ENCODE measurements at regions not wholly inside any gene's neighbourhood (a gene's known extent, or its start where the extent isn't known, plus 50 kb on each side); places are given as distances from the start of the nearest gene placed in this dataset.
A peak's percentile ranks its signal among the peaks of the same experiment; 100 is the strongest.

DNA sequence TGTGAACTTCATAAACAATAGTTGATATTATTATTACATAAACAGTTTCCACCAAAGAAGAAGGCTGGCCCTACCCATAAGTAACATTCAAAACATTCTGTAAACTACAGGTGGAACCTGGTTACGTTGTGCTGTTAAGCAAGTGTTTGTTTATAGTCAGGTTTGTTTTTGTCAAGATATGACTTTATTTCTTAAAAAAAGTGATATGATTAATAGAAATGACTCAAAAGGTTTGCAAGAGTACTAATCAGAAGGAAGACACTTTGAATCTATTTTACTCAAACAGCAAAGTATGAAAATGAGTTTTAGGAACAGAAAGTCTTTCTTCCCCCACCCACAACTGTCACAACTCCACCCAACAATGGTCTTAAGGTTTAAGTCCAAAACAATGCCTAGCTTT, 220.8 kb downstream of the PLK2 start:
- no peaks in the 10 kb centered on the region for H3K27me3 ChIP-seq
- intact Hi-C loops (cut with DNase I; ENCODE audit: low total_unique reads): loop anchor here (5.0 kb wide), 1 partner anchor 1428 kb away; no protein-coding TSS in a partner anchor
- H3K4me3 ChIP-seq: no peak overlapping the region
- no peak overlapping the region for H3K27ac ChIP-seq
- peaks cover 0 to 22% (median 6%) of the 10 kb centered on the region in 4 donors for H3K4me1 ChIP-seq
- DNase-seq: no peak
- TF ChIP-seq, protein P1, sequence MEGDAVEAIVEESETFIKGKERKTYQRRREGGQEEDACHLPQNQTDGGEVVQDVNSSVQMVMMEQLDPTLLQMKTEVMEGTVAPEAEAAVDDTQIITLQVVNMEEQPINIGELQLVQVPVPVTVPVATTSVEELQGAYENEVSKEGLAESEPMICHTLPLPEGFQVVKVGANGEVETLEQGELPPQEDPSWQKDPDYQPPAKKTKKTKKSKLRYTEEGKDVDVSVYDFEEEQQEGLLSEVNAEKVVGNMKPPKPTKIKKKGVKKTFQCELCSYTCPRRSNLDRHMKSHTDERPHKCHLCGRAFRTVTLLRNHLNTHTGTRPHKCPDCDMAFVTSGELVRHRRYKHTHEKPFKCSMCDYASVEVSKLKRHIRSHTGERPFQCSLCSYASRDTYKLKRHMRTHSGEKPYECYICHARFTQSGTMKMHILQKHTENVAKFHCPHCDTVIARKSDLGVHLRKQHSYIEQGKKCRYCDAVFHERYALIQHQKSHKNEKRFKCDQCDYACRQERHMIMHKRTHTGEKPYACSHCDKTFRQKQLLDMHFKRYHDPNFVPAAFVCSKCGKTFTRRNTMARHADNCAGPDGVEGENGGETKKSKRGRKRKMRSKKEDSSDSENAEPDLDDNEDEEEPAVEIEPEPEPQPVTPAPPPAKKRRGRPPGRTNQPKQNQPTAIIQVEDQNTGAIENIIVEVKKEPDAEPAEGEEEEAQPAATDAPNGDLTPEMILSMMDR (IDR thresholded peaks at IDR 0.05): no peak
- no peaks in the 10 kb centered on the region for H3K36me3 ChIP-seq
- peaks cover 0 to 4% (median 0%) of the 10 kb centered on the region in 3 donors for H3K9me3 ChIP-seq

DNA sequence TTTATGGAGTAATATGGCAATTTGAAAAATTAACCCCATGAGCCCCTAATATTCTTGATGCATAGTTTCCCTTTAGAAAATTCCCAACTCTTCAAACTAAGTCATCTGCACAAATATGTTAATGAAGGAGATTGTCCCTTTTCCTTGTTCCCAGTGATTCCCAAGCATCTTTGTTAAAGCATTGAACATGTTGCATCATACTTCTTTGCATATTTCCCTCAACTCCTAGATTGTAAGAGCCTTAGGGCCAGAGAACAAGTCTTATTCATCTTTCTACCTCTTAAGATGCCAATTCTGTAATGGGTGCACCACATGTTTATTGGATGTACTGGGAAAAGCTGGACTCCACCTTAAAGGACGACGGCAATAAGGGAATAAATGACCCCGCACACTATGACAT, 223.4 kb downstream of the PLK2 start:
- DNase-seq: no peak
- Histone ChIP-seq H3K9me3 (no peaks in the 10 kb centered on the region), H3K4me3 (no peak overlapping the region), H3K27ac (no peak overlapping the region), H3K4me1 (peaks cover 0 to 24% (median 6%) of the 10 kb centered on the region in 4 donors), H3K36me3 (no peaks in the 10 kb centered on the region), H3K27me3 (no peaks in the 10 kb centered on the region)
- TF ChIP-seq, protein P1 (IDR thresholded peaks at IDR 0.05): no peak
- intact Hi-C loops (cut with DNase I; ENCODE audit: low total_unique reads): loop anchor here (5.0 kb wide), 1 partner anchor 1431 kb away; no protein-coding TSS in a partner anchor

DNA sequence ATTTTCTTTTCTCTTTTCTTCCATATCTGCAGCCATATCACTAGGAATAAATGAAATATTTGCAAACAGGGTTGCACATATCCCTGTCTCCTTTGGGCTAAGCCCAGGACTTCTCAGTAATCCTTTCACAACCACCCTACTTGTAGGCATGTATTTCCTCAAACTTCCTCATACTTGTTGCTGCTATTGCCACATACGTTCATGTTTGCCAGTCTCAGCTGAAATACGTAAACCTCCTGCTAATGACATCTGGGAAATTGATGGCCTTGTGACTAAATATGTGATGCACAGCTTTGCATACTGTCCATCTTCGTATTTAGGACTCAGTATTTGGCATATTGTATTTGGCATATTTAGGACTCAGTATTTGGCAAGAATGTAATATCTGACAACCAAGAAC, 224.6 kb downstream of the PLK2 start:
- H3K4me1 ChIP-seq: peaks cover 0 to 34% (median 9%) of the 10 kb centered on the region in 4 donors
- intact Hi-C loops (cut with DNase I; ENCODE audit: low total_unique reads): loop anchor here (1.0 to 5.0 kb wide), 2 partner anchors 22 to 1432 kb away; no protein-coding TSS in a partner anchor
- H3K36me3 ChIP-seq: no peaks in the 10 kb centered on the region
- H3K4me3 ChIP-seq: no peak overlapping the region
- H3K9me3 ChIP-seq: no peaks in the 10 kb centered on the region
- no peaks in the 10 kb centered on the region for H3K27me3 ChIP-seq
- DNase-seq: peak in 1 of 2 donors; percentile 47
- TF ChIP-seq, protein P1 (IDR thresholded peaks at IDR 0.05): no peak
- peak overlapping the region in 1 of 2 donors; percentile 36 for H3K27ac ChIP-seq

DNA sequence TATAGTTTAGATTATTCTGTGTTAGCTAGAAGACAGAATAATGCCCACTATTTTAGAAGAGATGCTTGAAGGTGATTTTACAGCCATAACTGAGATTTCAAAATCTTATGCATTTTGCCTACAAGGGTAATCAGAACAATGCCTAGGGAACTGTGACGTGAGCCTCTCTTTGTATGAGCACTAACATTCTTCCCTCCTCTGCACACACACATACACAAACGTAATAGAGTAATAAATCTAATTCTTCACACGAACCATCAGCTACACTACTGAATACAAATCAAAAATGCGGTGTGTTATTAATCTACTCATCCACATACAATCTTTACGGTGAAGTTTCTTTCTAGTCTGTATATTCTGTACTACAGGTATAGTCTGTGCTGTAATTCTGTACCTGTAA, 227.8 kb downstream of the PLK2 start:
- Histone ChIP-seq H3K4me3 (no peak overlapping the region), H3K9me3 (no peaks in the 10 kb centered on the region), H3K4me1 (peaks cover 0 to 53% (median 12%) of the 10 kb centered on the region in 4 donors), H3K27ac (no peak overlapping the region), H3K36me3 (no peaks in the 10 kb centered on the region), H3K27me3 (no peaks in the 10 kb centered on the region)
- TF ChIP-seq, protein P1 (IDR thresholded peaks at IDR 0.05): no peak
- intact Hi-C loops (cut with DNase I; ENCODE audit: low total_unique reads): no loop called here
- DNase-seq: no peak

DNA sequence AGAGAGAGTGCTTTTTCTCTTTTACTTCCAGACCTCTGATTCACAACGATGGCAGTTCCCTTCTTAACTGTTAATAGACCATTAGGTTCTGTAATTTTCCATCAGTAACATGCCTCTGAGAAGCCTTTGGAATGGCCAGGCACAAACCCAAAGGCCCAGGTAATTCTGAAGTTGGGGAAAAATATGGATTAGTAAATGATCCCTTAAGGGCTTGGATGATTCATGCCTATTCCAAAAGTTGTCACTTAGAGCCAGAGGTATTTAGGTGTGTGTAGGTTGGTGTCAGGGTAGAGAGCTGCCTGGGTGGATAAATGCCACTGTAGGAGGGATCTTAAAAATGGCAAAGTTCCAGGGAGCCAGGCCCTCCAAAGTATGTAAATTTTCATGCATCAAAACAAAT, 228.8 kb downstream of the PLK2 start:
- no peak for DNase-seq
- TF ChIP-seq, protein P1 (IDR thresholded peaks at IDR 0.05): no peak
- no peaks in the 10 kb centered on the region for H3K9me3 ChIP-seq
- H3K4me3 ChIP-seq: no peak overlapping the region
- H3K4me1 ChIP-seq: peaks cover 0 to 62% (median 15%) of the 10 kb centered on the region in 4 donors
- no peaks in the 10 kb centered on the region for H3K36me3 ChIP-seq
- intact Hi-C loops (cut with DNase I; ENCODE audit: low total_unique reads): no loop called here
- no peaks in the 10 kb centered on the region for H3K27me3 ChIP-seq
- peak overlapping the region in 1 of 2 donors; percentile 25 for H3K27ac ChIP-seq

DNA sequence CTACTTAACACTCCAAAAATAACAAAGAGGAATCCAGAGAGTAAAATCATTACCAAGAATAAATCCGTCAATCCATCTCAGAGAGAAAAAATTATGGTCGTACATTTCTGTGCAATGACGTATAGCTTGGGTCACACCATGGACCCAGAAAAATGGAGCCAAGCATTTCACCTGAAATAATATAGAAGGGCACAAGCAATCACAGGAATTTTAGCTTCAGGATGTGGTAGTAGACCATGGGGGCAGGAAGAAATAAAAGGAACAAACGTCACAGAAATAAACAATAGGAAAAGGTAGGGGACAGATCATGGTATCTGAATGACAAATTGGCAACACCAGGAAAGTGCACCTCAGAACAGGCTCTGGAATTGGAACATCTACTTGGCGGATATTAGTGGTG, 231.0 kb downstream of the PLK2 start:
- Histone ChIP-seq H3K27ac (no peak overlapping the region), H3K36me3 (no peaks in the 10 kb centered on the region), H3K9me3 (no peaks in the 10 kb centered on the region), H3K4me1 (peaks cover 0 to 67% (median 17%) of the 10 kb centered on the region in 4 donors), H3K27me3 (no peaks in the 10 kb centered on the region), H3K4me3 (no peak overlapping the region)
- no peak for DNase-seq
- intact Hi-C loops (cut with DNase I; ENCODE audit: low total_unique reads): no loop called here
- TF ChIP-seq, protein P1 (IDR thresholded peaks at IDR 0.05): no peak

All from tibial artery (tissue), 4 donors.